K562 (cell line): ENCODE measurements at regions not wholly inside any gene's neighbourhood (a gene's known extent, or its start where the extent isn't known, plus 50 kb on each side); places are given as distances from the start of the nearest gene placed in this dataset.

Experiments used
- ASH1L ChIP-seq: fragments of 450-650 bp; IDR thresholded peaks from 2 replicates; pipeline ENCODE4 v1.6.1; 2018; ENCODE audit warnings: borderline replicate concordance, mild to moderate bottlenecking, low read depth; ENCODE audit not compliant: partially characterized antibody
- ELK3 ChIP-seq: fragments of 450-650 bp; formaldehyde crosslinking; IDR thresholded peaks from 2 replicates; pipeline ENCODE4 v1.4.0; 2020; ENCODE audit warnings: mild to moderate bottlenecking
- FIP1L1 ChIP-seq: fragments of 200-400 bp; formaldehyde crosslinking; IDR thresholded peaks from 2 replicates; pipeline ENCODE4 v1.6.1; 2018; ENCODE audit warnings: mild to moderate bottlenecking, low read depth, low read length; ENCODE audit not compliant: poor library complexity, severe bottlenecking
- FOXP1 ChIP-seq: sonication (generic); formaldehyde crosslinking; IDR thresholded peaks from 2 replicates; pipeline ENCODE4 v1.8.0; 2022; ENCODE audit warnings: mild to moderate bottlenecking, missing genetic modification reagents
- HDAC2 ChIP-seq: fragments of 450-650 bp; IDR thresholded peaks from 2 replicates; pipeline ENCODE4 v1.6.1; 2016; ENCODE audit warnings: mild to moderate bottlenecking
- KHSRP ChIP-seq: fragments of 450-650 bp; IDR thresholded peaks from 2 replicates; pipeline ENCODE4 v1.6.1; 2017
- NFIC ChIP-seq: fragments of 450-650 bp; IDR thresholded peaks from 2 replicates; pipeline ENCODE4 v1.6.1; 2017; ENCODE audit warnings: mild to moderate bottlenecking, inconsistent platforms
- PBX2 ChIP-seq, 2 experiments: IDR thresholded peaks in 1 of 2; conservative IDR thresholded peaks in 1 of 2; 2 replicates each; pipeline ENCODE4 v1.6.1; 2016; ENCODE audit warnings: low read depth in 2 of 2, mild to moderate bottlenecking in 1 of 2, missing compliant biosample characterization in 1 of 2, missing genetic modification characterization in 1 of 2, moderate library complexity in 1 of 2
- POLR3A ChIP-seq: IDR thresholded peaks from 2 replicates; pipeline ENCODE4 v1.6.1; 2011; ENCODE audit warnings: borderline replicate concordance, mild to moderate bottlenecking, moderate library complexity; ENCODE audit not compliant: insufficient read length, insufficient read depth; ENCODE audit errors: extremely low read depth
- PTTG1 ChIP-seq: fragments of 450-650 bp; IDR thresholded peaks from 2 replicates; pipeline ENCODE4 v1.6.1; 2016; ENCODE audit warnings: low read depth, mild to moderate bottlenecking, missing genetic modification characterization, missing compliant biosample characterization
- RB1 ChIP-seq: fragments of 450-650 bp; IDR thresholded peaks from 2 replicates; pipeline ENCODE4 v1.6.1; 2017; ENCODE audit warnings: low read depth, mild to moderate bottlenecking
- RBM39 ChIP-seq: fragments of 200-400 bp; formaldehyde crosslinking; optimal IDR thresholded peaks from 2 replicates; pipeline ENCODE3; 2018; ENCODE audit warnings: low read depth, low read length
- ZNF507 ChIP-seq: conservative IDR thresholded peaks from 2 replicates; pipeline ENCODE4 v1.6.1; 2017; ENCODE audit warnings: missing genetic modification characterization, missing compliant biosample characterization

- TF ChIP-seq PBX2 (CRISPR knock-in tag; IDR thresholded peaks at IDR 0.05; ENCODE audit: low read depth) (no peak), PBX2 (tag; conservative IDR thresholded peaks at IDR 0.05; ENCODE audit: low read depth) (no peak), PTTG1 (tag) (no peak), HDAC2 (no peak), RB1 (no peak), FIP1L1 (no peak), ELK3 (CRISPR knock-in tag) (no peak), RBM39 (no peak), NFIC (no peak), ASH1L (no peak), POLR3A (no peak), ZNF507 (tag) (no peak), FOXP1 (CRISPR knock-in tag) (no peak), KHSRP (no peak)
These were observed 466.9 kb downstream of the SOX2 start (continued) for GRCh38 chr3:182178488-182179200.
